Heart left ventricle (tissue), 13 donors: ENCODE measurements at regions not wholly inside any gene's neighbourhood (a gene's known extent, or its start where the extent isn't known, plus 50 kb on each side); places are given as distances from the start of the nearest gene placed in this dataset.

Experiments
- POLR2A ChIP-seq, 2 donors: fragments of 450-650 bp; IDR thresholded peaks; one replicate each; pipeline ENCODE4 v1.6.1; 2017; ENCODE audit warnings: antibody characterized with exemption in 2 of 2, mild to moderate bottlenecking in 2 of 2, moderate library complexity in 2 of 2
- TF ChIP-seq, protein P1 (sequence below), 12 donors: fragments of 200-600 bp; sonication (generic) in 4 of 12; IDR thresholded peaks; one replicate each; pipeline versions ENCODE4 v1.5.0 to v1.8.0; 2018 to 2022; ENCODE audit warnings: antibody characterized with exemption in 12 of 12, mild to moderate bottlenecking in 5 of 12
- donor health status: ischemic (EF 13 %, LVEDD 7.1; RV severe dilation, severe dysfunction).
- donor health status: DM: no; HTN: yes; CAD: no.
- donor health status: DM: no; HTN: no; CAD: no.
- donor health status: ischemic (EF 25% LVEDD 6.9; RV normal size, moderate dysfunction).
- donor health status: ischemic (EF 25% LVEDD 5.7; RV mildly dilated, moderate dysfunction).
- donor health status: ischemic (EF 35%, LVEDD 5.7; RV mildly dilated, moderate dysfunction).
- donor health status: nonischemic (EF 11% LVEDD 7.7; RV severe dilation, severe dysfunction).
- donor health status: DM: yes; HTN: yes; CAD: no.
- donor health status: PGD.
- donor health status: ischemic (EF 29% LVEDD 5.4; RV normal size, mild dysfunction).
- donor health status: nonischemic (EF 23%, LVEDD 6.1; RV moderate dilation, normal function).

DNA sequence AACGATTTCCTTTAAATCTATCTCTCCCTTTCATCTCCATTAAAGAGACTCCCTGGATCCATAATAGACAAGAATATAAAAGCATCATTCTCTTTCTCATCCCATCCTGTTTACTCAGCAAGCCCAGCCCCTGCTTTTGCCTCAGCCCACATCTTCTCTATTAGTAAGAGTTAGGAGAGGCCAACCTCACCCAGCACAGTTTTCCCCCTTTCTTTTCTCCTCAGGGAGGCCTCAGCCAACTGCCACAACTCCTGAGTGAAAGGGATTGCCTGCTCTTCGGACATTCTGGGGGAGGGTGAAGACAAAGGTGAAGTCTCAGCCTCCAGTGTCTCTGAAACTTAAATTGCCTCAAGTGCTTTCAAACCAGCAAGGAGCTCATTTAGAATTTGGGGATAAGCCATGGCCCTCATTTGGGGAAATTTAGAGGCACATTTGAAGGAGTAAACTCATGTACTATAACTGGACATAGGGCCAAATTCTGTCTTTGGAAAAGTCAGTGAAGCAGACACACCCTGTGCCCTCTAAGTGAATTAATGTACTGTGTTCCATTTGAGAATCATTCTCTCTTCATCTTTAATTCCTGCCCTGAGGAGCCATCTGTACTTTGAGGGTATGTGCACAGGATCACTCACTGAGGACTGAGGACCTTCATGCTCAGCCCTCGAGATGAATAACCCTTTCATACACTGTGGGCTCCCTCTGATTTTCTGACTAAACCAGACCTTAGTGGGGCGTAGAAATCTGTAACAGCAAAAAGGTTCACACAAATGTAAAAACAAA, 82.5 kb downstream of the SOX2 start:
- TF ChIP-seq, protein P1, sequence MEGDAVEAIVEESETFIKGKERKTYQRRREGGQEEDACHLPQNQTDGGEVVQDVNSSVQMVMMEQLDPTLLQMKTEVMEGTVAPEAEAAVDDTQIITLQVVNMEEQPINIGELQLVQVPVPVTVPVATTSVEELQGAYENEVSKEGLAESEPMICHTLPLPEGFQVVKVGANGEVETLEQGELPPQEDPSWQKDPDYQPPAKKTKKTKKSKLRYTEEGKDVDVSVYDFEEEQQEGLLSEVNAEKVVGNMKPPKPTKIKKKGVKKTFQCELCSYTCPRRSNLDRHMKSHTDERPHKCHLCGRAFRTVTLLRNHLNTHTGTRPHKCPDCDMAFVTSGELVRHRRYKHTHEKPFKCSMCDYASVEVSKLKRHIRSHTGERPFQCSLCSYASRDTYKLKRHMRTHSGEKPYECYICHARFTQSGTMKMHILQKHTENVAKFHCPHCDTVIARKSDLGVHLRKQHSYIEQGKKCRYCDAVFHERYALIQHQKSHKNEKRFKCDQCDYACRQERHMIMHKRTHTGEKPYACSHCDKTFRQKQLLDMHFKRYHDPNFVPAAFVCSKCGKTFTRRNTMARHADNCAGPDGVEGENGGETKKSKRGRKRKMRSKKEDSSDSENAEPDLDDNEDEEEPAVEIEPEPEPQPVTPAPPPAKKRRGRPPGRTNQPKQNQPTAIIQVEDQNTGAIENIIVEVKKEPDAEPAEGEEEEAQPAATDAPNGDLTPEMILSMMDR (IDR thresholded peaks at IDR 0.05) = no peak
- TF ChIP-seq POLR2A (IDR thresholded peaks at IDR 0.05) = no peak
